HL-60 (cell line): ENCODE measurements at regions not wholly inside any gene's neighbourhood (a gene's known extent, or its start where the extent isn't known, plus 50 kb on each side); places are given as distances from the start of the nearest gene placed in this dataset.

Source experiments
- DNase-seq, 2 experiments: peaks; one replicate each; pipeline ENCODE4 v3.0.0-alpha.2; 2010 to 2020; ENCODE audit warnings: low read depth in 1 of 2, low spot score in 1 of 2
- H3K27ac ChIP-seq: fragments of 250-450 bp; sonication (Bioruptor Pico); replicated peaks from 2 replicates; pipeline ENCODE4 v1.5.1; 2020; ENCODE audit warnings: mild to moderate bottlenecking, moderate library complexity
- H3K27me3 ChIP-seq: fragments of 250-450 bp; sonication (Bioruptor Pico); 2 replicates; pipeline ENCODE4 v1.5.1; 2021; ENCODE audit warnings: mild to moderate bottlenecking, moderate library complexity; ENCODE audit not compliant: insufficient read depth, poor library complexity, severe bottlenecking
- H3K4me3 ChIP-seq: replicated peaks from 2 replicates; pipeline ENCODE4 v1.5.1; 2011; ENCODE audit warnings: mild to moderate bottlenecking, control low read depth, low read length; ENCODE audit not compliant: insufficient read depth
- GABPA ChIP-seq: IDR thresholded peaks from 2 replicates; pipeline ENCODE4 v1.6.1; 2012; ENCODE audit warnings: low read depth
- POLR2AphosphoS5 ChIP-seq: IDR thresholded peaks from 2 replicates; pipeline ENCODE4 v1.6.1; 2012; ENCODE audit warnings: low read depth
- SPI1 ChIP-seq: IDR thresholded peaks from 2 replicates; pipeline ENCODE4 v1.6.1; 2012; ENCODE audit warnings: low read depth, mild to moderate bottlenecking, borderline replicate concordance
- TF ChIP-seq, protein P1 (sequence below): IDR thresholded peaks from 2 replicates; pipeline ENCODE4 v1.6.1; 2012; ENCODE audit warnings: low read depth; ENCODE audit not compliant: insufficient replicate concordance
- TF ChIP-seq, protein P2 (sequence below): IDR thresholded peaks from one replicate; pipeline ENCODE4 v1.5.1; 2011; ENCODE audit warnings: low read length, control low read depth, inconsistent platforms; ENCODE audit not compliant: insufficient read depth

DNA sequence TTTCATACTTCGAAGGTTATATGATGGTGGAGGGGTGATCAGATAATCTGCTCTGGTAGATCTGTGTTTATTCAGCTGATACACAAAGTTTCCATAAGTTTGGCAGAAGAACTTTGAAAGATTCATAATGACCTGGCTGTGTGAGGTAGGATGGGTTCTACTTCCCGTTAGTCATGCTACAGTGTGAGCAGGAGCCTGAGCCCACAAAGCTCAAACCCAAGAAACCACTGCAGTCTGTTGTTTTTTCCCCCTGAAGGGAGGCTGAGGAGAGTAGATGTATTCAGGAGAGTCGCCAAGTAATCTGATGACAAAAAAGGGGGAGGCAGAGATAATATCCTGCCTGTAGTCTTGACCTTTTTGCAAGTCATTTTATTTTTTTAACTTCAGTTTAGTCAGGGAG is 52.8 kb upstream of the PPP3CA start:
- DNase-seq: no peak
- TF ChIP-seq SPI1 (no peak), POLR2AphosphoS5 (no peak), GABPA (no peak)
- TF ChIP-seq, protein P1, sequence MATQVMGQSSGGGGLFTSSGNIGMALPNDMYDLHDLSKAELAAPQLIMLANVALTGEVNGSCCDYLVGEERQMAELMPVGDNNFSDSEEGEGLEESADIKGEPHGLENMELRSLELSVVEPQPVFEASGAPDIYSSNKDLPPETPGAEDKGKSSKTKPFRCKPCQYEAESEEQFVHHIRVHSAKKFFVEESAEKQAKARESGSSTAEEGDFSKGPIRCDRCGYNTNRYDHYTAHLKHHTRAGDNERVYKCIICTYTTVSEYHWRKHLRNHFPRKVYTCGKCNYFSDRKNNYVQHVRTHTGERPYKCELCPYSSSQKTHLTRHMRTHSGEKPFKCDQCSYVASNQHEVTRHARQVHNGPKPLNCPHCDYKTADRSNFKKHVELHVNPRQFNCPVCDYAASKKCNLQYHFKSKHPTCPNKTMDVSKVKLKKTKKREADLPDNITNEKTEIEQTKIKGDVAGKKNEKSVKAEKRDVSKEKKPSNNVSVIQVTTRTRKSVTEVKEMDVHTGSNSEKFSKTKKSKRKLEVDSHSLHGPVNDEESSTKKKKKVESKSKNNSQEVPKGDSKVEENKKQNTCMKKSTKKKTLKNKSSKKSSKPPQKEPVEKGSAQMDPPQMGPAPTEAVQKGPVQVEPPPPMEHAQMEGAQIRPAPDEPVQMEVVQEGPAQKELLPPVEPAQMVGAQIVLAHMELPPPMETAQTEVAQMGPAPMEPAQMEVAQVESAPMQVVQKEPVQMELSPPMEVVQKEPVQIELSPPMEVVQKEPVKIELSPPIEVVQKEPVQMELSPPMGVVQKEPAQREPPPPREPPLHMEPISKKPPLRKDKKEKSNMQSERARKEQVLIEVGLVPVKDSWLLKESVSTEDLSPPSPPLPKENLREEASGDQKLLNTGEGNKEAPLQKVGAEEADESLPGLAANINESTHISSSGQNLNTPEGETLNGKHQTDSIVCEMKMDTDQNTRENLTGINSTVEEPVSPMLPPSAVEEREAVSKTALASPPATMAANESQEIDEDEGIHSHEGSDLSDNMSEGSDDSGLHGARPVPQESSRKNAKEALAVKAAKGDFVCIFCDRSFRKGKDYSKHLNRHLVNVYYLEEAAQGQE: no peak
- TF ChIP-seq, protein P2, sequence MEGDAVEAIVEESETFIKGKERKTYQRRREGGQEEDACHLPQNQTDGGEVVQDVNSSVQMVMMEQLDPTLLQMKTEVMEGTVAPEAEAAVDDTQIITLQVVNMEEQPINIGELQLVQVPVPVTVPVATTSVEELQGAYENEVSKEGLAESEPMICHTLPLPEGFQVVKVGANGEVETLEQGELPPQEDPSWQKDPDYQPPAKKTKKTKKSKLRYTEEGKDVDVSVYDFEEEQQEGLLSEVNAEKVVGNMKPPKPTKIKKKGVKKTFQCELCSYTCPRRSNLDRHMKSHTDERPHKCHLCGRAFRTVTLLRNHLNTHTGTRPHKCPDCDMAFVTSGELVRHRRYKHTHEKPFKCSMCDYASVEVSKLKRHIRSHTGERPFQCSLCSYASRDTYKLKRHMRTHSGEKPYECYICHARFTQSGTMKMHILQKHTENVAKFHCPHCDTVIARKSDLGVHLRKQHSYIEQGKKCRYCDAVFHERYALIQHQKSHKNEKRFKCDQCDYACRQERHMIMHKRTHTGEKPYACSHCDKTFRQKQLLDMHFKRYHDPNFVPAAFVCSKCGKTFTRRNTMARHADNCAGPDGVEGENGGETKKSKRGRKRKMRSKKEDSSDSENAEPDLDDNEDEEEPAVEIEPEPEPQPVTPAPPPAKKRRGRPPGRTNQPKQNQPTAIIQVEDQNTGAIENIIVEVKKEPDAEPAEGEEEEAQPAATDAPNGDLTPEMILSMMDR: no peak
- Histone ChIP-seq H3K4me3 (no peak overlapping the region), H3K27ac (no peak overlapping the region), H3K27me3 (no peaks in the 10 kb centered on the region)

DNA sequence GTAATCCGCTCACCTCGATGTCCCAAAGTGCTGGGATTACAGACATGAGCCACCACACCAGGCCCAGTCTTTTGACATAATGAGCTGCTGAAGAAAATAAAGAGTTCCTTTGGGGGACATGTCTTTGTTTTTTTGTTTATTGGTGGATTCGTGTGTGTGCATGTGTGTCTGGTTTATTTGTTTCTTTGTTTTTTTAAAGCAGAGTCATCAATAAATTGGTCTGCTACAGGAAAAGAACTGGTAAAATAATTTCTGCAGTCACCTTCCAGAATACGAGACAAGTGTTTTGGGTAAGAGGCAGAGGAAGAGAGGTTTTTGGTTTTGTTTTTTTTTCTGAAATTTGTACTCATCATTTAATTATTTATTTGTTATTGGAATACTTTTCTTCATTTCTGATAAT is 51.5 kb upstream of the PPP3CA start:
- DNase-seq: no peak
- Histone ChIP-seq H3K27me3 (no peaks in the 10 kb centered on the region), H3K4me3 (no peak overlapping the region), H3K27ac (no peak overlapping the region)
- no peak for TF ChIP-seq GABPA
- TF ChIP-seq, protein P2: no peak
- TF ChIP-seq POLR2AphosphoS5: no peak
- TF ChIP-seq SPI1: no peak
- TF ChIP-seq, protein P1: no peak
